Jurkat, Clone E6-1 (cell line): ENCODE measurements at regions not wholly inside any gene's neighbourhood (a gene's known extent, or its start where the extent isn't known, plus 50 kb on each side); places are given as distances from the start of the nearest gene placed in this dataset.

Source experiments
- DNase-seq: peaks from one replicate; pipeline ENCODE4 v3.0.0-alpha.2; 2011; ENCODE audit warnings: low read depth, low spot score
- H3K4me3 ChIP-seq: 2 replicates; pipeline ENCODE4 v1.5.1; 2011; ENCODE audit warnings: mild to moderate bottlenecking, low read length, control low read depth, moderate library complexity

GRCh38 chr20:41892031-41892430 lies 273.9 kb upstream of the CHD6 start:
- no peak for DNase-seq
- no peak overlapping the region for H3K4me3 ChIP-seq

GRCh38 chr20:41889844-41890224 lies 271.7 kb upstream of the CHD6 start:
- H3K4me3 ChIP-seq: no peak overlapping the region
- no peak for DNase-seq

GRCh38 chr20:41889126-41889843 lies 271.1 kb upstream of the CHD6 start:
- H3K4me3 ChIP-seq: no peak overlapping the region
- peak; percentile 4 for DNase-seq

GRCh38 chr20:41888434-41888833 lies 270.3 kb upstream of the CHD6 start:
- DNase-seq: no peak
- H3K4me3 ChIP-seq: no peak overlapping the region

- no peak for DNase-seq
- no peak overlapping the region for H3K4me3 ChIP-seq
Measured at GRCh38 chr20:41887500-41887899, 269.3 kb upstream of the CHD6 start.

GRCh38 chr20:41881466-41882046 lies 263.4 kb upstream of the CHD6 start:
- no peak for DNase-seq
- H3K4me3 ChIP-seq: no peak overlapping the region

GRCh38 chr20:41879123-41879522 lies 260.9 kb upstream of the CHD6 start:
- H3K4me3 ChIP-seq: no peak overlapping the region
- no peak for DNase-seq

- no peak overlapping the region for H3K4me3 ChIP-seq
- DNase-seq: no peak
Measured at GRCh38 chr20:41877911-41878310, 259.7 kb upstream of the CHD6 start.

GRCh38 chr20:41874658-41875057 lies 256.5 kb upstream of the CHD6 start:
- DNase-seq: no peak

GRCh38 chr20:41872930-41873329 lies 254.8 kb upstream of the CHD6 start:
- no peak for DNase-seq
- no peak overlapping the region for H3K4me3 ChIP-seq

More at GRCh38 chr20:41874658-41875057, 256.5 kb upstream of the CHD6 start:
- H3K4me3 ChIP-seq: no peak overlapping the region

- DNase-seq: no peak
- no peak overlapping the region for H3K4me3 ChIP-seq
Measured at GRCh38 chr20:41870869-41871462, 252.8 kb upstream of the CHD6 start.

- no peak overlapping the region for H3K4me3 ChIP-seq
- no peak for DNase-seq
Measured at GRCh38 chr20:41869261-41869660, 251.1 kb upstream of the CHD6 start.

- H3K4me3 ChIP-seq: no peak overlapping the region
- DNase-seq: no peak
Measured at GRCh38 chr20:41865938-41866337, 247.8 kb upstream of the CHD6 start.

GRCh38 chr20:41862476-41862875 lies 244.3 kb upstream of the CHD6 start:
- no peak overlapping the region for H3K4me3 ChIP-seq
- no peak for DNase-seq

- no peak for DNase-seq
- no peak overlapping the region for H3K4me3 ChIP-seq
Measured at GRCh38 chr20:41861772-41862422, 243.7 kb upstream of the CHD6 start.

- no peak overlapping the region for H3K4me3 ChIP-seq
- no peak for DNase-seq
Measured at GRCh38 chr20:41854765-41855164, 236.6 kb upstream of the CHD6 start.

GRCh38 chr20:41853806-41854205 lies 235.6 kb upstream of the CHD6 start:
- no peak for DNase-seq
- H3K4me3 ChIP-seq: no peak overlapping the region

GRCh38 chr20:41848180-41848579 lies 230.0 kb upstream of the CHD6 start:
- DNase-seq: peak; percentile 5
- no peak overlapping the region for H3K4me3 ChIP-seq

- no peak for DNase-seq
- no peak overlapping the region for H3K4me3 ChIP-seq
Measured at GRCh38 chr20:41837669-41838224, 219.6 kb upstream of the CHD6 start.

- no peak overlapping the region for H3K4me3 ChIP-seq
- DNase-seq: no peak
Measured at GRCh38 chr20:41833739-41834138, 215.6 kb upstream of the CHD6 start.
